CD1c-positive myeloid dendritic cell (primary cell): ENCODE measurements at regions not wholly inside any gene's neighbourhood (a gene's known extent, or its start where the extent isn't known, plus 50 kb on each side); places are given as distances from the start of the nearest gene placed in this dataset.

Source experiments
- DNase-seq: peaks from one replicate; pipeline ENCODE4 v3.0.0-alpha.2; 2016; ENCODE audit errors: extremely low spot score

GRCh38 chr7:37504801-37505200, 56.1 kb upstream of the ELMO1 start:
- no peak for DNase-seq

GRCh38 chr7:37505750-37506353, 57.2 kb upstream of the ELMO1 start:
- no peak for DNase-seq

GRCh38 chr7:37508118-37508517, 59.5 kb upstream of the ELMO1 start:
- DNase-seq = no peak

- DNase-seq = peak; percentile 49
Observed at GRCh38 chr7:37510043-37510634, 61.5 kb upstream of the ELMO1 start.

- no peak for DNase-seq
Observed at GRCh38 chr7:37511915-37512314, 63.3 kb upstream of the ELMO1 start.

GRCh38 chr7:37514497-37514896, 65.8 kb upstream of the ELMO1 start:
- DNase-seq = no peak

GRCh38 chr7:37516664-37517063, 68.0 kb upstream of the ELMO1 start:
- DNase-seq = no peak

GRCh38 chr7:37518266-37518665, 69.6 kb upstream of the ELMO1 start:
- DNase-seq = no peak

- no peak for DNase-seq
Observed at GRCh38 chr7:37524056-37524455, 75.4 kb upstream of the ELMO1 start.

GRCh38 chr7:37524797-37525196, 76.1 kb upstream of the ELMO1 start:
- no peak for DNase-seq

GRCh38 chr7:37526623-37527022, 78.0 kb upstream of the ELMO1 start:
- no peak for DNase-seq

- no peak for DNase-seq
Observed at GRCh38 chr7:37527109-37527508, 78.4 kb upstream of the ELMO1 start.

GRCh38 chr7:37531225-37531624, 82.6 kb upstream of the ELMO1 start:
- DNase-seq = no peak

GRCh38 chr7:37532636-37533035, 84.0 kb upstream of the ELMO1 start:
- no peak for DNase-seq

GRCh38 chr7:37534893-37535610, 86.4 kb upstream of the ELMO1 start:
- DNase-seq = no peak

GRCh38 chr7:37535841-37536240, 87.2 kb upstream of the ELMO1 start:
- no peak for DNase-seq

- no peak for DNase-seq
Observed at GRCh38 chr7:37536706-37537105, 88.0 kb upstream of the ELMO1 start.

- DNase-seq = no peak
Observed at GRCh38 chr7:37537439-37537838, 88.8 kb upstream of the ELMO1 start.

- DNase-seq = no peak
Observed at GRCh38 chr7:37538945-37539344, 90.3 kb upstream of the ELMO1 start.

- DNase-seq = no peak
Observed at GRCh38 chr7:37540917-37541316, 92.3 kb upstream of the ELMO1 start.

GRCh38 chr7:37541810-37542443, 93.3 kb upstream of the ELMO1 start:
- DNase-seq = no peak

- DNase-seq = no peak
Observed at GRCh38 chr7:37545619-37546534, 97.2 kb upstream of the ELMO1 start.
